HG02981 (cell line): ENCODE measurements at regions not wholly inside any gene's neighbourhood (a gene's known extent, or its start where the extent isn't known, plus 50 kb on each side); places are given as distances from the start of the nearest gene placed in this dataset.
"Not testable (repeated sequence)": the region's sequence is repeated elsewhere in the genome, so short reads cannot be mapped to it uniquely, and the experiment has no call there.

Experiments used
- ATAC-seq: cut with Tn5 transposase; IDR thresholded peaks from one replicate; pipeline ENCODE4 v1.9.1; 2021; ENCODE audit warnings: mild to moderate bottlenecking, moderate library complexity; ENCODE audit not compliant: unreplicated experiment

- no peak for ATAC-seq
These were observed 246.3 kb upstream of the RREB1 start for GRCh38 chr6:6861351-6861894.

GRCh38 chr6:6861995-6862394 is 245.8 kb upstream of the RREB1 start:
- no peak for ATAC-seq

GRCh38 chr6:6863970-6864639 is 243.7 kb upstream of the RREB1 start:
- no peak for ATAC-seq

GRCh38 chr6:6865611-6866010 is 242.2 kb upstream of the RREB1 start:
- ATAC-seq, result no peak

- no peak for ATAC-seq
These were observed 240.9 kb upstream of the RREB1 start for GRCh38 chr6:6866656-6867403.

- ATAC-seq, result no peak
These were observed 240.4 kb upstream of the RREB1 start for GRCh38 chr6:6867404-6867799.

GRCh38 chr6:6869094-6869493 is 238.7 kb upstream of the RREB1 start:
- ATAC-seq, result no peak

GRCh38 chr6:6870921-6871320 is 236.8 kb upstream of the RREB1 start:
- ATAC-seq, result no peak

GRCh38 chr6:6872459-6873344 is 235.1 kb upstream of the RREB1 start:
- no peak for ATAC-seq

- no peak for ATAC-seq
These were observed 234.0 kb upstream of the RREB1 start for GRCh38 chr6:6873778-6874177.

GRCh38 chr6:6875818-6876470 is 231.8 kb upstream of the RREB1 start:
- ATAC-seq, result no peak

GRCh38 chr6:6877792-6878191 is 230.0 kb upstream of the RREB1 start:
- ATAC-seq, result not testable (repeated sequence)

GRCh38 chr6:6878887-6879585 is 228.7 kb upstream of the RREB1 start:
- no peak for ATAC-seq

GRCh38 chr6:6879586-6879974 is 228.2 kb upstream of the RREB1 start:
- ATAC-seq, result not testable (repeated sequence)

GRCh38 chr6:6880745-6881437 is 226.9 kb upstream of the RREB1 start:
- ATAC-seq, result no peak

- ATAC-seq, result no peak
These were observed 226.1 kb upstream of the RREB1 start for GRCh38 chr6:6881438-6882225.

GRCh38 chr6:6882592-6882991 is 225.2 kb upstream of the RREB1 start:
- ATAC-seq, result no peak

- no peak for ATAC-seq
These were observed 224.8 kb upstream of the RREB1 start for GRCh38 chr6:6883011-6883410.

GRCh38 chr6:6884193-6884627 is 223.6 kb upstream of the RREB1 start:
- no peak for ATAC-seq
